HepG2 (cell line): ENCODE measurements at regions not wholly inside any gene's neighbourhood (a gene's known extent, or its start where the extent isn't known, plus 50 kb on each side); places are given as distances from the start of the nearest gene placed in this dataset.

Experiments used
- ATAC-seq: fragments of 200-7000 bp; cut with Tn5 transposase; 3 replicates; pipeline ENCODE4 v1.9.1; 2020; ENCODE audit warnings: mild to moderate bottlenecking, moderate library complexity
- BruUV-seq: library from RNA; stranded (reverse); fragments of 400-500 nt; replicated peaks from 2 replicates; lab custom pipeline; 2021; lab: Mats Ljungman, UMichigan
- CTCF ChIA-PET: fragments of 300-600 bp; formaldehyde crosslinking; extraction: SDS; loops from one replicate; lab custom pipeline; 2021; ENCODE audit warnings: low total read pairs, inconsistent platforms, low intra/inter-chr PET ratio; lab: Yijun Ruan, JAX
- POLR2A ChIA-PET: fragments of 350-600 bp; sonication (Branson Sonifier 250); formaldehyde crosslinking; loops from one replicate; lab custom pipeline; 2020; ENCODE audit warnings: antibody characterized with exemption, inconsistent platforms; lab: Yijun Ruan, JAX
- DNase-seq: peaks from one replicate; pipeline ENCODE4 v3.0.0-alpha.2; 2015; ENCODE audit warnings: low spot score
- FAIRE-seq: peaks from 3 replicates; lab custom pipeline; 2011; peaks lifted over from hg19 to GRCh38; lab: Jason Lieb, UNC
- H2AFZ ChIP-seq: one replicate; pipeline ENCODE4 v1.6.1; 2011; ENCODE audit warnings: low read length, inconsistent platforms
- H3K27ac ChIP-seq: fragments of 300-600 bp; 3 replicates; pipeline ENCODE4 v1.8.0; 2011; ENCODE audit warnings: mixed run types, mild to moderate bottlenecking, mixed read lengths, low read length, inconsistent platforms; ENCODE audit not compliant: insufficient read depth; ENCODE audit errors: extremely low read length
- H3K27me3 ChIP-seq, 2 experiments: fragments of 200-600 bp in 1 of 2; 2 replicates in 1 of 2; 3 replicates in 1 of 2; pipeline versions ENCODE4 v1.6.0 to v1.8.0; 2011; ENCODE audit warnings: low read length in 2 of 2, mild to moderate bottlenecking in 2 of 2, moderate library complexity in 2 of 2, inconsistent platforms in 1 of 2; ENCODE audit not compliant: insufficient read depth in 2 of 2, control insufficient read depth in 1 of 2
- H3K36me3 ChIP-seq, 2 experiments: fragments of 200-600 bp in 1 of 2; replicated peaks in 1 of 2; 2 replicates in 1 of 2; 3 replicates in 1 of 2; pipeline versions ENCODE4 v1.5.1 to v1.8.0; 2011; ENCODE audit warnings: low read length in 2 of 2, inconsistent platforms in 1 of 2; ENCODE audit not compliant: insufficient read depth in 2 of 2, control insufficient read depth in 1 of 2
- H3K4me1 ChIP-seq: 2 replicates; pipeline ENCODE4 v1.5.1; 2012; ENCODE audit warnings: low read length, inconsistent platforms; ENCODE audit not compliant: insufficient read depth
- H3K4me2 ChIP-seq: 2 replicates; pipeline ENCODE4 v1.6.0; 2011; ENCODE audit warnings: low read depth, low read length, inconsistent platforms
- H3K4me3 ChIP-seq, 3 experiments: fragments of 200-600 bp in 1 of 3; sonication (generic), shearing (Covaris generic) in 1 of 3; replicated peaks in 1 of 3; 2 replicates each; pipeline ENCODE4 v1.5.1; 2011 to 2016; ENCODE audit warnings: low read length in 3 of 3, inconsistent platforms in 2 of 3, low read depth in 2 of 3, mild to moderate bottlenecking in 2 of 3, control low read depth in 1 of 3, mixed read lengths in 1 of 3; ENCODE audit not compliant: insufficient read depth in 1 of 3
- H3K79me2 ChIP-seq: one replicate; pipeline ENCODE4 v1.6.1; 2011; ENCODE audit warnings: low read length, inconsistent platforms; ENCODE audit not compliant: insufficient read depth
- H3K9ac ChIP-seq: 2 replicates; pipeline ENCODE4 v1.6.0; 2011; ENCODE audit warnings: mild to moderate bottlenecking, low read depth, low read length, inconsistent platforms; ENCODE audit not compliant: insufficient read depth
- H3K9me3 ChIP-seq: 2 replicates; pipeline ENCODE4 v1.5.1; 2012; ENCODE audit warnings: mild to moderate bottlenecking, low read length
- H4K20me1 ChIP-seq: 2 replicates; pipeline ENCODE4 v1.6.0; 2011; ENCODE audit warnings: inconsistent platforms, mild to moderate bottlenecking, low read length, moderate library complexity; ENCODE audit not compliant: insufficient read depth
- CC2D1A ChIP-seq: sonication (generic); formaldehyde crosslinking; IDR thresholded peaks from 2 replicates; pipeline ENCODE4 v1.8.1; 2023; ENCODE audit warnings: mild to moderate bottlenecking, missing genetic modification reagents
- MYC ChIP-seq: sonication (generic); formaldehyde crosslinking; IDR thresholded peaks from 2 replicates; pipeline ENCODE4 v1.9.0; 2021; ENCODE audit warnings: missing genetic modification reagents, borderline replicate concordance
- ZNF841 ChIP-seq: sonication (generic); formaldehyde crosslinking; IDR thresholded peaks from 2 replicates; pipeline ENCODE4 v1.8.1; 2023; ENCODE audit warnings: missing genetic modification reagents, borderline replicate concordance
- whole genome bisulfite sequencing: methylation state at CpG from one replicate; pipeline ENCODE4 v1.1.6; 2017; ENCODE audit warnings: low lambda C conversion rate; 5-methylcytosine and 5-hydroxymethylcytosine counted together
- in situ Hi-C: cut with HindIII; loops from 2 replicates; pipeline ENCODE4 v1.10.0; 2017; ENCODE audit warnings: low pct_unique_long_range_greater_than_20kb; ENCODE audit not compliant: extremely low pct_ligation_motif_present
- intact Hi-C: fragments of 100-400 bp; cut with micrococcal nuclease; formaldehyde crosslinking; loops from one replicate; pipeline ENCODE4 v1.10.0; 2022; ENCODE audit not compliant: unreplicated experiment
- TF ChIP-seq, protein P1 (sequence below): sonication (generic); formaldehyde crosslinking; IDR thresholded peaks from 2 replicates; pipeline ENCODE4 v1.4.0; 2020; ENCODE audit warnings: mild to moderate bottlenecking, missing genetic modification reagents, borderline replicate concordance

DNA sequence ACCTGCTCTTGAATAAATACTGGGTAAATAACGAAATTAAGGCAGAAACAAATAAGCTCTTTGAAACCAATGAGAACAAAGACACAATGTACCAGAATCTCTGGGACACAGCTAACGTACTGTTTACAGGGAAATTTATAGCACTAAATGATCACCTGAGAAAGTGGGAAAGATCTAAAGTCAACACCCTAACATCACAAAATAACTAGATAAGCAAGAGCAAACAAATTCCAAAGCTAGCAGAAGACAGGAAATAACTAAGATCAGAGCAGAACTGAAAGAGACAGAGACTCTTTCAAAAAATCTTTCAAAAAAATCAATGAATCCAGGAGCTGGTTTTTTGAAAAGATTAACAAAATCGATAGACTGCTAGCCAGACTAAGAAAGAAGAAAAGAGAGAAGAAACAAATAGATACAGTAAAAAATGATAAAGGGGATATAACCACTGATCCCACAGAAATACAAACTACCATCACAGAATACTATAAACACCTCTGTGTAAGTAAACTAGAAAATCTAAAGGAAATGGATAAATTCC lies 487.5 kb downstream of the CHSY3 start (continued):
- TF ChIP-seq, protein P1, sequence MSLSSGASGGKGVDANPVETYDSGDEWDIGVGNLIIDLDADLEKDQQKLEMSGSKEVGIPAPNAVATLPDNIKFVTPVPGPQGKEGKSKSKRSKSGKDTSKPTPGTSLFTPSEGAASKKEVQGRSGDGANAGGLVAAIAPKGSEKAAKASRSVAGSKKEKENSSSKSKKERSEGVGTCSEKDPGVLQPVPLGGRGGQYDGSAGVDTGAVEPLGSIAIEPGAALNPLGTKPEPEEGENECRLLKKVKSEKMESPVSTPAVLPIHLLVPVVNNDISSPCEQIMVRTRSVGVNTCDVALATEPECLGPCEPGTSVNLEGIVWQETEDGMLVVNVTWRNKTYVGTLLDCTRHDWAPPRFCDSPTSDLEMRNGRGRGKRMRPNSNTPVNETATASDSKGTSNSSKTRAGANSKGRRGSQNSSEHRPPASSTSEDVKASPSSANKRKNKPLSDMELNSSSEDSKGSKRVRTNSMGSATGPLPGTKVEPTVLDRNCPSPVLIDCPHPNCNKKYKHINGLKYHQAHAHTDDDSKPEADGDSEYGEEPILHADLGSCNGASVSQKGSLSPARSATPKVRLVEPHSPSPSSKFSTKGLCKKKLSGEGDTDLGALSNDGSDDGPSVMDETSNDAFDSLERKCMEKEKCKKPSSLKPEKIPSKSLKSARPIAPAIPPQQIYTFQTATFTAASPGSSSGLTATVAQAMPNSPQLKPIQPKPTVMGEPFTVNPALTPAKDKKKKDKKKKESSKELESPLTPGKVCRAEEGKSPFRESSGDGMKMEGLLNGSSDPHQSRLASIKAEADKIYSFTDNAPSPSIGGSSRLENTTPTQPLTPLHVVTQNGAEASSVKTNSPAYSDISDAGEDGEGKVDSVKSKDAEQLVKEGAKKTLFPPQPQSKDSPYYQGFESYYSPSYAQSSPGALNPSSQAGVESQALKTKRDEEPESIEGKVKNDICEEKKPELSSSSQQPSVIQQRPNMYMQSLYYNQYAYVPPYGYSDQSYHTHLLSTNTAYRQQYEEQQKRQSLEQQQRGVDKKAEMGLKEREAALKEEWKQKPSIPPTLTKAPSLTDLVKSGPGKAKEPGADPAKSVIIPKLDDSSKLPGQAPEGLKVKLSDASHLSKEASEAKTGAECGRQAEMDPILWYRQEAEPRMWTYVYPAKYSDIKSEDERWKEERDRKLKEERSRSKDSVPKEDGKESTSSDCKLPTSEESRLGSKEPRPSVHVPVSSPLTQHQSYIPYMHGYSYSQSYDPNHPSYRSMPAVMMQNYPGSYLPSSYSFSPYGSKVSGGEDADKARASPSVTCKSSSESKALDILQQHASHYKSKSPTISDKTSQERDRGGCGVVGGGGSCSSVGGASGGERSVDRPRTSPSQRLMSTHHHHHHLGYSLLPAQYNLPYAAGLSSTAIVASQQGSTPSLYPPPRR (CRISPR knock-in tag), result peak; percentile 61; the same call in 1 of the 2 replicates

DNA sequence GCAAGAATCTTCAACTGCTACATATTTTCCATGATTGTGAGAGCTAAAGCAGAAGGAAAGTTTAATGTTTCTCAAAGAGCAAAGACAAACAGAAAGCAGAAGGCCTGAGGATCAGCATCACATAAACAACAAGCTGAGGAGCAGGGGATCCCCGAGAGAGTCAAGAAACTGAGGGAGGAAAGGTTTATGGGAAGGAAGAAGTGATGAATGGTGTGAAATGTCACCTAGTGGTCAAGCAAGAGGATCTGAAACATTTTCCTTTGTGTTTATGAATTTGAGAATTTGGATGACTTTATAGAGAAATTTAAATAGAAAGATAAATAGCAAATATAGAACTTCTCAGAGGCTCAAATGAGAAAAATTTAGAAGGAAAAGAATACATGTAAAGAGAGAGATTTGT lies 481.9 kb downstream of the CHSY3 start:
- H3K4me1 ChIP-seq, result no peaks in the 10 kb centered on the region
- DNase-seq (no peak), FAIRE-seq (no peak), ATAC-seq (no peak)
- ChIA-PET POLR2A (no interaction called here), CTCF (no interaction called here)
- in situ Hi-C loops (no loop called here), intact Hi-C loops (no loop called here)
- H3K9ac ChIP-seq, result no peak overlapping the region
- no peak overlapping the region for H3K4me2 ChIP-seq
- H3K4me3 ChIP-seq, result no peak overlapping the region
- H4K20me1 ChIP-seq, result no peaks in the 10 kb centered on the region
- peaks cover 20% of the 10 kb centered on the region for H3K9me3 ChIP-seq
- no peak overlapping the region for H3K27ac ChIP-seq
- no peaks in the 10 kb centered on the region for H3K79me2 ChIP-seq
- no peaks in the 10 kb centered on the region for H3K27me3 ChIP-seq
- no peak overlapping the region for H2AFZ ChIP-seq
- no TSS peak for BruUV-seq
- TF ChIP-seq ZNF841, result no peak
- TF ChIP-seq CC2D1A (CRISPR knock-in tag), result no peak
- TF ChIP-seq MYC (CRISPR knock-in tag), result no peak
- WGBS, result 0% methylated on average over 1 of the region's 1 CpG
- no peaks in the 10 kb centered on the region for H3K36me3 ChIP-seq
